ENCODE measurements at regions not wholly inside any gene's neighbourhood (a gene's known extent, or its start where the extent isn't known, plus 50 kb on each side); places are given as distances from the start of the nearest gene placed in this dataset.

DNA sequence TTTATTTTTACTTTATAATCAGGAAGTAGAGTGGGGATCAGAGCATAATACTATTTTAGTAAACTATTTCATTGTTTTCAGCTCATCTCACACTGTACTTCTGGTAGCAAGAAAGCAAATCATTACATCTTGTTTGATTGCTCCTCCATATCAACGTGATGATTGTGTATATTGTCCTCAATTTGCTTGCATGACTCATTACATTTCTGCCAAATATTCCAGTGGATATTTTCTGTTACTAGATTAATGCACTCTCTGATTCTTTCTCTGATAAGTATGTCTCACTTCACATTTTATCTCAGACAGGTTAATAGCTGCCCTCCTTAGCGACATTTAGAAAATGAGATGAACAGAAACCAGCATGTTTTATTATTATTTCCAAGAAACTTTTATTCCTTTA is 1145.3 kb downstream of the OTOL1 start:
- CTCF ChIA-PET = no interaction called here
- TF ChIP-seq, protein P1, sequence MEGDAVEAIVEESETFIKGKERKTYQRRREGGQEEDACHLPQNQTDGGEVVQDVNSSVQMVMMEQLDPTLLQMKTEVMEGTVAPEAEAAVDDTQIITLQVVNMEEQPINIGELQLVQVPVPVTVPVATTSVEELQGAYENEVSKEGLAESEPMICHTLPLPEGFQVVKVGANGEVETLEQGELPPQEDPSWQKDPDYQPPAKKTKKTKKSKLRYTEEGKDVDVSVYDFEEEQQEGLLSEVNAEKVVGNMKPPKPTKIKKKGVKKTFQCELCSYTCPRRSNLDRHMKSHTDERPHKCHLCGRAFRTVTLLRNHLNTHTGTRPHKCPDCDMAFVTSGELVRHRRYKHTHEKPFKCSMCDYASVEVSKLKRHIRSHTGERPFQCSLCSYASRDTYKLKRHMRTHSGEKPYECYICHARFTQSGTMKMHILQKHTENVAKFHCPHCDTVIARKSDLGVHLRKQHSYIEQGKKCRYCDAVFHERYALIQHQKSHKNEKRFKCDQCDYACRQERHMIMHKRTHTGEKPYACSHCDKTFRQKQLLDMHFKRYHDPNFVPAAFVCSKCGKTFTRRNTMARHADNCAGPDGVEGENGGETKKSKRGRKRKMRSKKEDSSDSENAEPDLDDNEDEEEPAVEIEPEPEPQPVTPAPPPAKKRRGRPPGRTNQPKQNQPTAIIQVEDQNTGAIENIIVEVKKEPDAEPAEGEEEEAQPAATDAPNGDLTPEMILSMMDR (IDR thresholded peaks at IDR 0.05; ENCODE audit: insufficient read depth, low read depth, low read length) = no peak
- DNase-seq (ENCODE audit: low read depth) = no peak
- H3K27me3 ChIP-seq (ENCODE audit: control insufficient read depth, insufficient read depth, low read length) = no peaks in the 10 kb centered on the region
- H3K4me3 ChIP-seq (ENCODE audit: low read depth, low read length) = no peak overlapping the region
- POLR2A ChIA-PET = no interaction called here
- H3K36me3 ChIP-seq (ENCODE audit: control insufficient read depth, insufficient read depth, low read length) = no peaks in the 10 kb centered on the region

- H3K27me3 ChIP-seq (ENCODE audit: control insufficient read depth, insufficient read depth, low read length) = no peaks in the 10 kb centered on the region; the same call in 1 of the 2 replicates
- TF ChIP-seq, protein P1 (IDR thresholded peaks at IDR 0.05; ENCODE audit: insufficient read depth, low read depth, low read length) = no peak
- ChIA-PET CTCF (no interaction called here), POLR2A (no interaction called here)
- H3K4me3 ChIP-seq (ENCODE audit: low read depth, low read length) = no peak overlapping the region
- H3K36me3 ChIP-seq (ENCODE audit: control insufficient read depth, insufficient read depth, low read length) = no peaks in the 10 kb centered on the region
- no peak for DNase-seq (ENCODE audit: low read depth)
Observed at GRCh38 chr3:162643245-162643644, 1146.6 kb downstream of the OTOL1 start.

GRCh38 chr3:162647321-162647720 is 1150.7 kb downstream of the OTOL1 start:
- Histone ChIP-seq H3K36me3 (ENCODE audit: control insufficient read depth, insufficient read depth, low read length) (no peaks in the 10 kb centered on the region), H3K4me3 (ENCODE audit: low read depth, low read length) (no peak overlapping the region), H3K27me3 (ENCODE audit: control insufficient read depth, insufficient read depth, low read length) (no peaks in the 10 kb centered on the region; the same call in 1 of the 2 replicates)
- no peak for DNase-seq (ENCODE audit: low read depth)
- ChIA-PET POLR2A (no interaction called here), CTCF (no interaction called here)
- TF ChIP-seq, protein P1 (IDR thresholded peaks at IDR 0.05; ENCODE audit: insufficient read depth, low read depth, low read length) = no peak

- TF ChIP-seq, protein P1 (IDR thresholded peaks at IDR 0.05; ENCODE audit: insufficient read depth, low read depth, low read length) = no peak
- Histone ChIP-seq H3K4me3 (ENCODE audit: low read depth, low read length) (no peak overlapping the region), H3K27me3 (ENCODE audit: control insufficient read depth, insufficient read depth, low read length) (no peaks in the 10 kb centered on the region), H3K36me3 (ENCODE audit: control insufficient read depth, insufficient read depth, low read length) (no peaks in the 10 kb centered on the region)
- no peak for DNase-seq (ENCODE audit: low read depth)
- ChIA-PET CTCF (interaction anchor here (0.8 kb wide), 1 partner anchor 21 kb away, joined by 3 read pairs; no protein-coding TSS in a partner anchor), POLR2A (no interaction called here)
Observed at GRCh38 chr3:162658003-162658402, 1161.4 kb downstream of the OTOL1 start.

DNA sequence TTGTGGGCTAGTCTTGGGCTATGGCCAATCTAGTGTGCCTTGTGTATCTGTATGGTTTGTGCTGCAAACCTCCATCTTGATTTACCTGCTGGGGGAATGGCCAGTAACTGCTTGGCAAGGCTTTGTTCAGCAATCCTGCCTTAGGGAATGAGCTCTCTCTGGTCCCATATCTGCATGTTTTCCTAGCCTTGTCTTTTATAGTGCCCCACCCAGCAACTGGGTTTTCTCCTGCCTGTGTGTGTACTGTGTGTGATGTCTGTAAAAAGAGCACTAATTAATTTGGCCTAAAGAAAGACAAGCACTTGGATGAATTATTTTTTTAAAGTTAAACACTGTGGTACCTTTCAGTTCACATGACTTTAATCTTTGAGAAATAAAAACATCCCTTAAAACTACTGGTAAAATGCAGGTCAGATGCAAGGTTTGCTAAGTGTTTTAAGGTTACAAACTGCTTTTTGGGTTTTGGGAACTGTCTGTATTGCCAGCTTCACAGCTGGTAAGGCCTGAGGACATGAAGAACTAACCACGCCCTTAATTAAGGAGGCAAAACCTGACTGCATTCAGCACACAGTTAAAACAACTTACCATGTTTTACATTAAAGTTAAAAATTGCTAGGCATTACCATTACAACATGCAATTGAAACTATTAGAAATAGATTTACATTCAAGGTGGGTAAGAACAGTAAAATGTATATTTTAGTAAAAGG is 1169.2 kb downstream of the OTOL1 start:
- no peaks in the 10 kb centered on the region for H3K27me3 ChIP-seq (ENCODE audit: control insufficient read depth, insufficient read depth, low read length)
- no peaks in the 10 kb centered on the region for H3K36me3 ChIP-seq (ENCODE audit: control insufficient read depth, insufficient read depth, low read length)
- CTCF ChIA-PET = no interaction called here

More for the DNA sequence above, 1169.2 kb downstream of the OTOL1 start:
- H3K4me3 ChIP-seq (ENCODE audit: low read depth, low read length) = no peak overlapping the region
- no peak for DNase-seq (ENCODE audit: low read depth)
- TF ChIP-seq, protein P1 (IDR thresholded peaks at IDR 0.05; ENCODE audit: insufficient read depth, low read depth, low read length) = no peak
- POLR2A ChIA-PET = no interaction called here
